ENCODE measurements at regions not wholly inside any gene's neighbourhood (a gene's known extent, or its start where the extent isn't known, plus 50 kb on each side); places are given as distances from the start of the nearest gene placed in this dataset.

GRCh38 chr2:173419506-173419905 is 64.8 kb downstream of the CDCA7 start:
- DNase-seq: no peak

- no peak for DNase-seq
Observed at GRCh38 chr2:173424886-173425285, 70.2 kb downstream of the CDCA7 start.

- no peak for DNase-seq
Observed at GRCh38 chr2:173427887-173428668, 73.4 kb downstream of the CDCA7 start.

GRCh38 chr2:173431191-173431590 is 76.5 kb downstream of the CDCA7 start:
- no peak for DNase-seq

- no peak for DNase-seq
Observed at GRCh38 chr2:173432049-173432754, 77.5 kb downstream of the CDCA7 start.

GRCh38 chr2:173434762-173435569 is 80.3 kb downstream of the CDCA7 start:
- DNase-seq: no peak

GRCh38 chr2:173435574-173435973 is 80.9 kb downstream of the CDCA7 start:
- DNase-seq: no peak

- DNase-seq: no peak
Observed at GRCh38 chr2:173436088-173436487, 81.4 kb downstream of the CDCA7 start.

GRCh38 chr2:173441222-173441621 is 86.5 kb downstream of the CDCA7 start:
- DNase-seq: no peak

- no peak for DNase-seq
Observed at GRCh38 chr2:173442542-173442941, 87.9 kb downstream of the CDCA7 start.

- DNase-seq: no peak
Observed at GRCh38 chr2:173446722-173447121, 92.0 kb downstream of the CDCA7 start.

- peak; percentile 30 to 80 for DNase-seq
Observed at GRCh38 chr2:173448938-173449471, 94.3 kb downstream of the CDCA7 start.

GRCh38 chr2:173451118-173451517 is 96.4 kb downstream of the CDCA7 start:
- no peak for DNase-seq

GRCh38 chr2:173451941-173452340 is 97.3 kb downstream of the CDCA7 start:
- DNase-seq: no peak

GRCh38 chr2:173452416-173452815 is 97.7 kb downstream of the CDCA7 start:
- DNase-seq: no peak

GRCh38 chr2:173456960-173457359 is 102.3 kb downstream of the CDCA7 start:
- DNase-seq: no peak

GRCh38 chr2:173457366-173457765 is 102.7 kb downstream of the CDCA7 start:
- DNase-seq: no peak

GRCh38 chr2:173458991-173459780 is 104.5 kb downstream of the CDCA7 start:
- no peak for DNase-seq

- DNase-seq: no peak
Observed at GRCh38 chr2:173462892-173463840, 108.5 kb downstream of the CDCA7 start.

- no peak for DNase-seq
Observed at GRCh38 chr2:173463846-173464245, 109.2 kb downstream of the CDCA7 start.

GRCh38 chr2:173467751-173468150 is 113.1 kb downstream of the CDCA7 start:
- DNase-seq: no peak

All from SW 1271 (cell line).